GM12864 (cell line): ENCODE measurements at regions not wholly inside any gene's neighbourhood (a gene's known extent, or its start where the extent isn't known, plus 50 kb on each side); places are given as distances from the start of the nearest gene placed in this dataset.

Experiments
- DNase-seq: peaks from one replicate; pipeline ENCODE4 v3.0.0-alpha.2; 2011; ENCODE audit warnings: low read depth
- H3K4me3 ChIP-seq: 2 replicates; pipeline ENCODE4 v1.5.1; 2011; ENCODE audit warnings: mild to moderate bottlenecking, low read depth, low read length, control low read depth
- TF ChIP-seq, protein P1 (sequence below): IDR thresholded peaks from 2 replicates; pipeline ENCODE4 v1.5.1; 2011; ENCODE audit warnings: low read depth, mild to moderate bottlenecking, moderate library complexity, low read length, control low read depth, inconsistent platforms; ENCODE audit errors: missing control alignments

- TF ChIP-seq, protein P1, sequence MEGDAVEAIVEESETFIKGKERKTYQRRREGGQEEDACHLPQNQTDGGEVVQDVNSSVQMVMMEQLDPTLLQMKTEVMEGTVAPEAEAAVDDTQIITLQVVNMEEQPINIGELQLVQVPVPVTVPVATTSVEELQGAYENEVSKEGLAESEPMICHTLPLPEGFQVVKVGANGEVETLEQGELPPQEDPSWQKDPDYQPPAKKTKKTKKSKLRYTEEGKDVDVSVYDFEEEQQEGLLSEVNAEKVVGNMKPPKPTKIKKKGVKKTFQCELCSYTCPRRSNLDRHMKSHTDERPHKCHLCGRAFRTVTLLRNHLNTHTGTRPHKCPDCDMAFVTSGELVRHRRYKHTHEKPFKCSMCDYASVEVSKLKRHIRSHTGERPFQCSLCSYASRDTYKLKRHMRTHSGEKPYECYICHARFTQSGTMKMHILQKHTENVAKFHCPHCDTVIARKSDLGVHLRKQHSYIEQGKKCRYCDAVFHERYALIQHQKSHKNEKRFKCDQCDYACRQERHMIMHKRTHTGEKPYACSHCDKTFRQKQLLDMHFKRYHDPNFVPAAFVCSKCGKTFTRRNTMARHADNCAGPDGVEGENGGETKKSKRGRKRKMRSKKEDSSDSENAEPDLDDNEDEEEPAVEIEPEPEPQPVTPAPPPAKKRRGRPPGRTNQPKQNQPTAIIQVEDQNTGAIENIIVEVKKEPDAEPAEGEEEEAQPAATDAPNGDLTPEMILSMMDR: no peak
- no peak overlapping the region for H3K4me3 ChIP-seq
- DNase-seq: no peak
These were observed 111.0 kb downstream of the ENGASE start for GRCh38 chr17:79185671-79186070.

GRCh38 chr17:79184219-79184618, 109.6 kb downstream of the ENGASE start:
- TF ChIP-seq, protein P1: no peak
- no peak overlapping the region for H3K4me3 ChIP-seq
- DNase-seq: no peak

GRCh38 chr17:79183293-79184158, 108.9 kb downstream of the ENGASE start:
- no peak overlapping the region for H3K4me3 ChIP-seq
- no peak for DNase-seq
- TF ChIP-seq, protein P1: no peak

GRCh38 chr17:79183043-79183292, 108.3 kb downstream of the ENGASE start:
- no peak for DNase-seq
- TF ChIP-seq, protein P1: no peak
- H3K4me3 ChIP-seq: no peak overlapping the region

- no peak for DNase-seq
- TF ChIP-seq, protein P1: no peak
- H3K4me3 ChIP-seq: no peak overlapping the region
These were observed 107.8 kb downstream of the ENGASE start for GRCh38 chr17:79182176-79183042.

- DNase-seq: no peak
- TF ChIP-seq, protein P1: no peak
- H3K4me3 ChIP-seq: no peak overlapping the region
These were observed 105.9 kb downstream of the ENGASE start for GRCh38 chr17:79180358-79181005.
